Epidermal melanocyte (primary cell): ENCODE measurements at regions not wholly inside any gene's neighbourhood (a gene's known extent, or its start where the extent isn't known, plus 50 kb on each side); places are given as distances from the start of the nearest gene placed in this dataset.

Experiments used
- DNase-seq: peaks from one replicate; pipeline ENCODE4 v3.0.0; 2011; ENCODE audit warnings: low spot score; ENCODE audit not compliant: insufficient read length

GRCh38 chr9:1320607-1321195, 270.5 kb downstream of the DMRT2 start:
- DNase-seq, result no peak

DNA sequence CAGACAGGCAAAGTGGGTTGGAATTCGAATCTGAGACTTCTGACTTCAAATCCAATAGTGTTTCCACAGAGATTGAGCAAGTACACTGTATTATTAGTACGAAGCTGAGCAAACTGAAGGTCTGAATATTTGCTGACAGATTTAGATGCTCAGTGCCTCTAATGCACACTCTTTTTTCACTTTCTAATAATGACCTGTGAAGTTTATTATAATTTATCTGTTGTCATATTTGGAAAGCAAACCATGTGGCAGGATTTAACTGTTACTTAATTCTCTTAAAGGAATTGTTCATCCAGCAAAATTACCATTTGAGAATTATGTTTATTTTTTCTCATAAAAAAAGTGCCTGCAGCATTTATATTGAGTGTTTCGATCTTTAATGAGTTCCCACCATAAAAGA, 277.3 kb downstream of the DMRT2 start:
- no peak for DNase-seq

- DNase-seq, result no peak
Observed at GRCh38 chr9:1328341-1328740, 278.2 kb downstream of the DMRT2 start.

DNA sequence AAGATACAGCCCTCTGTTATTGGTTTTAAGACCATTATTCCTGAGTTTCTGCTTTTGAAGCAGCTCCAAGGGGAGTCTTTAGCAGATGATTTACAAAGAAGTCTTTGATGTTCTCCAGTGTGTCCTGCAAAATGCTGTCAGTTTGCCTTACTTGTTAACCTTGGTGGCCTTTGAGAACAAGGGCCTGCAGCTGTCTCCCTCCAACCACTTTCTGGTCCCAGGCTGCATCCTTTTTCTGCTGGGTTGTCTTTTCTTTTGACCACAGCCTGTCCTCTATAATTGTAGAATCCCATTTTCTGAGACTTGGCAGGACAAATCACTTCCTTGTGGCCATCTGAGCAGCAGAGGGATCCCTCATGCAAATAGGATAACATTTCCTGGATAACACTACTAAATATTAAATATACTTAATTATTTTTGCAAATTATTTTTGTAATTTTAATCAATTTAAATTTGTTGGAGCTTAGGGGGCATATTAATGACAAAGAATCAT, 281.4 kb downstream of the DMRT2 start:
- DNase-seq, result no peak

- DNase-seq, result no peak
Observed at GRCh38 chr9:1332156-1332555, 282.0 kb downstream of the DMRT2 start.

DNA sequence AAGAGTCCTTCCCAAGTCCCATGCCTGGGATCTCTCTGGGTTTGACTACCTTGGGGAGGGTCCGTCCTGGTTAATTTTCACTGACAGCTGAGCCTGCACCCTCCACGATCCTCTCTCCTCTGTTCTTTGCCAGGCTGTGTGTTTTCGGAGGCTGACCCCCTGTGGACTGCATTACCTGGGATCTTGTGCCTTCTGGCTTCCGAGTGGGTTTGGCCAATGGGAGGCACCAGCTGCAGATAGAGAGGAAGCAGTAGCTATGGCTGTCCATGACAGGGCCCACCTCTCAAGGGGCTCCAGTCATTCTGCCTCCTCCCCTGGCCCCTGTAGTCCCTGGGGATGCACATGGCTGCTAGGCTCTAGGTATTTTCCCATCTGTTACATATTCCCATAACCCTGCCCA, 285.0 kb downstream of the DMRT2 start:
- no peak for DNase-seq

- DNase-seq, result no peak
Observed at GRCh38 chr9:1337169-1337568, 287.0 kb downstream of the DMRT2 start.

DNA sequence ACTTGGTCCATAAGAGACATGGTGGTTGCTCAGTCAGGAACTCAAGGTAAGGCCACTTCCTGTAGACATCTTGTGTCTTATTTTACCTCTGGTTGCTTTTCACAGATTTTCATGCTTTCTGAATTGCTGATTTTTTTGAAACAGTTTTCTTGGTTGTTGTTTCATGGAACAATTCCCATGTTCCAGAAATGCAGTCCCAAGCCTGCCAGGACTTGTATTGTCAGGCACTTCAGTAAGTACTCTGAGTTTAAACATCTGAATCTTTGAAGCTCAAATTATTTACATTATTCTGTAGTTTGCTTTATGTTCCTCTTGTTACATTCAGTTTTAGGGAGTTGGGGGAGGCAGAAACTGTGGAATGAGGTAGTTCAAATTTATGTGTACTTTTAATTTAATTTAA, 290.2 kb downstream of the DMRT2 start:
- no peak for DNase-seq

DNA sequence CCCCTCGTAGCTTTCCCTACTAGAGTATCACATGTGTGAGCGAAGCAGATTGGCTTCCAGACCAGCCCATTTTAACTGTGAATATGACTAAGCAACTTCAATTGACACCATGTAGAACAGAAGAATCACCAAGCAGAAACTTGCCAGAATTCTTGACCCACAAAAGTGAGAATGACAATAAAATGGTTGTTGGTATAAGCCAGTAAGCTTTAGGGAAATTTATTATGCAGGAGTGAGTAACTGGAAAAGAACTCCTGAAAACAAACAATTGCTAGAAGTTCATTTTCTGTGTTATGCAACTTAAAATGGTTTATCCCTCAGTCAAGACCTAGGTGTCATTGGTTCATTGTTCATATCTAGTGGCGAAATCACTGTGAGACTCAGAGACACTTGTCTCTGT, 303.1 kb downstream of the DMRT2 start:
- DNase-seq, result no peak

DNA sequence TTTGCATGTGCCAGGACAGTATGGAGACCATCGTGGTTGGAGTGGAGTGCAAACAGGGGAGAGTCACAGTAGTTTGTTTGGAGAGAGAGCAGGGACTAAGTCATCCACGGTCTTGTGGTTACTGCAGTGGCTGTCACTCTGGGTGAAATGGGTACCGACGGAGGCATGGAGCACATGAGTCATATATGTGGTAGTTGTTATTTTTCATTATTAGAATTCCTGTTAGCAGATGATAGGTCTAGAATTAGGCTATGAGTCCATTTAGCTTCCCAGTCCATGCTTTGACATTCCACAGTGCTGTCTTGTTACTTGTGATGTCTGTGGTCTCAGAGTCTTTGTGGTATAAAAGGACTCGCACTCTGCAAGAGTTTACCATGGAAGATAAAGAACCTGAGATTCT, 303.9 kb downstream of the DMRT2 start:
- no peak for DNase-seq

GRCh38 chr9:1354606-1355005, 304.4 kb downstream of the DMRT2 start:
- DNase-seq, result no peak

DNA sequence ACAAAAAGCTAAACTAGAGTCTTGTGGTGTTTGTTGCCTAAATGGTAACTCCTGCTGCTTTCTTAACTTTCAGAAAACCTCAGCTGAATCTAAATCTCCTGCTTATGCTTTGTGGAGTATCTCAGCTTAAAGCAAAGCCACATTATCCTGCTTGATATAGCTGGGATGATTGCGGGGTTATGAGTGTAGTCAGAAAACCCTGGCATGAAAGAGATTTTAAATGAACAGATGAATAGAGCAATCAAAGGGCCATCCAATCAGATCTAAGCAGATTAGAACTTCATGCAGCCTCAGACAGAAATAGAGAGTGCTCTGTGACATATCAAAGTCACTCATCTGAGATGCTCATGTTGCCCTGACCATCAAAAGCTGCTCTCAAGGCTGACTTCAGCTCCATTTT, 305.5 kb downstream of the DMRT2 start:
- no peak for DNase-seq

- no peak for DNase-seq
Observed at GRCh38 chr9:1362845-1363244, 312.7 kb downstream of the DMRT2 start.

DNA sequence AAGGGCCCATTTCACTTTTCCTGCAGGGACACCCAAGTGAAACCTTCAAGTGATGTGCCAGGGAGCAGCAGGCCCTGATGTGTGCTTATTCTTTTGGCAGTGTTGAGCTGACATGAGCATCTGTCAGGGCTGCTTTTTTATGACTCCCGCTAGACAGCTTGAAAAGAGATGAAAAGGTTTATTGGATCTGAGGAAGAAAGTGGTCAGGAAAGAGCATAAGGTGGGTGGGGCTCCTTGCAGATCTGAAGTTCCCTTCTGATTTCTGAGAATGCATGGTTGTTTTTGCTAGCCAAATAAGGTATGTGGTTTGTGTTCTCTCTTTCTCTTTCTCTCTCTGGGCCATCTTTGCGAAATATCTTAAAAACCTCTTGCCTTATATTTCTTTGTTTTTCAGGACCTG, 316.1 kb downstream of the DMRT2 start:
- no peak for DNase-seq

DNA sequence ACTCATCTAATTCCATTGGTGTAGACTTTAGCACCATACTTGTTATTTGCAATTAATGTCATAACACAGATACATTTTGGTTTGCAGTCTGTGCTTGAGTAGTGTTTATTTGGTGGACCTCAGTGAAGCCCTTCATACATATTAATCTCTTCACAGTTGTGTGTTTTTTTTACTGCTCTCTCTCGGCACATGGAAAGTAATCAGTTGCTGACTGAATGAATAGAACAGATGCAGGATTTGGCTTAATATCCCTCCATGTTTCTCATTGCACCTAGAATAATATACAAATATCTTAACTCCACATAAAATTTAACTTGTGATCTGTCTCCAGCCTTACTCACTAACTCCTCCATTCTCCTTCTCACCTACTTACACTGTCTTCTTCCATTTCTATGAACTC, 319.1 kb downstream of the DMRT2 start:
- no peak for DNase-seq

DNA sequence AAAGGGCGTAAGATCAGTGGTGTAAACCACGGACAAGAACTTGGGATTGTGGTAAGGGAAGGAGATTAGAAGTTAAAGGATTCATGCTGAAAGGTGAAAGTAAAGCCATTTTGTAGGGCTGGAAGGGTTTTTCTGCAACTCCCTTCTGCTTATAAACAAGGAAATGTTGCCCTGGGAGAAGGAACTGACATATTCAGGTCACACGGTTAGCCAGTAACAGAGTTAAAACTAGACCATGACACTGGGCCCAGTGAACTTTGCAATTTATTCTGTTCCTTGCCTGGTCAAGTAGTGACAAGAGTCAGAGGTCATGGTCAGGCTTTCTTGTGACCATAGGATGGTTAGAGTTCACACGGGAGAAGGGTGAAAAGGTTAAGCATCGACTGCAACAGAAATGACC, 323.3 kb downstream of the DMRT2 start:
- DNase-seq, result no peak

DNA sequence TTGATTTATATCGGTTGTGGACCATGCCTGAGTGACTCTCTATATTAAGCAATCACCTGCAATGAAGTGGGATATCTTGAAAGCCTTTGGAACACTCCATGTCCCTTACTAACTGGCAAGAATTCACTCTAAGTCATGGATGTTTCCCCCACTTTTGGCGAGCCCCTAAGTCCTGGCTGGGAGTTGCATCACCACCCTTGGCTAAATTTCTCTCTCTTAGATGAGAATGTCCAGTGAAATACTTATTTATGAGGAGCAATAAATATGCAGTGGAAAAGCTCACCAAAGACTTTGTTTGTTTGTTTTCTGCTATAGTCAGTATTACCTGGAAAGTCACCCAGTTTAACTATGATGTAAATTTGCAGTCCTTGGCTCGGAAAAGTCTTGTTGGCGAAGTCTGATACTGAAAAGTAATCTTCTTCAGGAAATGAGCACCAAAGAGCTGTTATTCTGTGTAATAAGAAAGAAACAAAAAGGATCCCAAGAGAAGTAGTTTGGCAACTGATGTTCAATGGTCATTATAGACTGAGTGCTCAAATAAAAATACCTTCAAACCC, 333.8 kb downstream of the DMRT2 start:
- no peak for DNase-seq

- no peak for DNase-seq
Observed at GRCh38 chr9:1384816-1385215, 334.7 kb downstream of the DMRT2 start.

- DNase-seq, result no peak
Observed at GRCh38 chr9:1386420-1386819, 336.3 kb downstream of the DMRT2 start.

DNA sequence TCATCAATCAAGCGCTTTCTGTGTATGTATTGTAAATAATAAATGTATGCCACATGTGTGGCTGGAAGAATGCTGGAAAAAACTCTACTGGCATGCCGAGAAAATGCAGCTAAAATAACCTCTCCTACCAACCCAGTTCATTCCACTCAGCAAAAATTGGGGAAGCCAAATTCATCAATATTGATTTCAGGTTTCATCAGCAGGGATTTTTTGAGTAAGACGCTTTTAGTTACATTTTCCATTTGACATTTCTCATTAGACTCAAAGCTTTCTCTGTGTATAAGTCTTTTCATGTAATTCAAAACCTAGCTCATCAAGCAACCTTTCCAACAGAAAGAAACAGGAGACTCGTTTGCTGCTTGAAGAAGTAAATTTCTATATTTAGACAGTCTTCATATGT, 338.1 kb downstream of the DMRT2 start:
- no peak for DNase-seq

- DNase-seq, result no peak
Observed at GRCh38 chr9:1400983-1401382, 350.8 kb downstream of the DMRT2 start.

- no peak for DNase-seq
Observed at GRCh38 chr9:1404940-1405339, 354.8 kb downstream of the DMRT2 start.

DNA sequence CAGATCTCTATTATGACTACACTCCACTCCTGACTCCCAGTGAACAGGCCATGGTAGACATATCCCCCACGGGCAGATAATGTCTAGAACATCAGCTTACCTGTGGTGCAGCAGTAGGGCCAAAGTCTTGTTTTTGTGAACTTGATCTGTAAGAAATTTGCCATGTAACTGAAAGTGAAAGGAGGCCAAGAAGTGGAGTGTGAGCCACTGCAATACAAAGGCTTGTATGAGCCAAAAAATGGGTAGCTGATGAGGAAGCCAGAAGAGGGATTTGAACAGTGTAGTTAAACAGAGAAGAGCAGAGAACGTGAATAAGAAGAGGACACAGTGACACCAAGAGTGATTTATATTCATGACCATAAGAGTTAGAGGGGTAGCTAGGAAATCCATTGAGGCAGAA, 361.7 kb downstream of the DMRT2 start:
- no peak for DNase-seq

- DNase-seq, result no peak
Observed at GRCh38 chr9:1414711-1415131, 364.6 kb downstream of the DMRT2 start.
